ENCODE measurements at regions not wholly inside any gene's neighbourhood (a gene's known extent, or its start where the extent isn't known, plus 50 kb on each side); places are given as distances from the start of the nearest gene placed in this dataset.

DNA sequence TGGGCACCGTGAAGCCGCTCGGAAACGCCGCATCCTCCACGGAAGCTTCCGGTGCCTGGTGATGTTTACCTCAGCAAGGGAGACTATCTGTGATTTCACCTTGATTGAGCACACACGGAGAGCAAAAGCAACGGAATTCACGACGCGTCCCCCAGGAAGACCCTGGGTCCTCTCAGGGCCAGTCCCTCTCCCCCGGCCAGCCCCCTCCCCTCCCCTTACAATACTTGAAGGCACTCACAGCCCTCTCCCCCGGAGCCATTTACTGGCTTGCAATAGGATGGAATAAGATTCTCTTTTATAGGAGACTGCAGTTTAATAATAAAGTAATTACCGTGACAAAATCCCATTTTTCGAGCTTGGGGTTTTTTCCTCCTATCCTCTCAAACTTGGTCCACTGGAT lies 104.7 kb downstream of the ENGASE start:
- Histone ChIP-seq H3K9me3 (ENCODE audit: control insufficient read depth in 2 of 2, low read length in 2 of 2) (no peaks in the 10 kb centered on the region), H3K9ac (ENCODE audit: low read depth in 1 of 2, low read length in 2 of 2) (no peak overlapping the region), H3K4me3 (ENCODE audit: low read length in 2 of 2) (no peak overlapping the region), H3K27me3 (ENCODE audit: control insufficient read depth in 2 of 2, insufficient read depth in 2 of 2, low read length in 2 of 2) (peaks cover 0 to 3% of the 10 kb centered on the region in 2 donors), H3K4me1 (ENCODE audit: control insufficient read depth in 2 of 2, insufficient read depth in 2 of 2, low read length in 2 of 2) (no peaks in the 10 kb centered on the region), H3K36me3 (ENCODE audit: control insufficient read depth in 2 of 2, insufficient read depth in 2 of 2, low read length in 2 of 2) (no peaks in the 10 kb centered on the region), H3K27ac (ENCODE audit: low read depth in 2 of 2, low read length in 2 of 2) (no peak overlapping the region)

DNA sequence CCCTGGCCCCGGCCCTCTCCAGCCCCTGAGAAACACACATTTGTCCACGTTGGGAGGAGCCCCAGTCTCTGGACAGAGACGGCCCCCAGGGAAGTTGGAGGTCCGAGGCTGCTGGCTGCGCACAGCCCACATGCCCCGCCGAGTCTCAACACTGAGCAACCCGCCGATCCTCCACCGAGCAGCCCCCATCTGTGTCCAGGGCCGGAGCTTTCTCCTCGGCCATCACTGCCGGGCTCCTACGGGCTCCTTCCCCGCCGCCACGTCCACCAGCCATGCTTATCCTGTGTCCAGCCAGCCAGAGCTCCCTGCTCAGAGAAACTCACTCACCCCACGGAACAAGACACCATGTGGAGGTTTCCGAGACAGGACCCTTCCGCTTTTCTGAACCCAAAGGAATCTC lies 103.3 kb downstream of the ENGASE start:
- H3K4me3 ChIP-seq (ENCODE audit: low read length in 2 of 2): no peak overlapping the region
- H3K36me3 ChIP-seq (ENCODE audit: control insufficient read depth in 2 of 2, insufficient read depth in 2 of 2, low read length in 2 of 2): no peaks in the 10 kb centered on the region
- no peak overlapping the region for H3K9ac ChIP-seq (ENCODE audit: low read depth in 1 of 2, low read length in 2 of 2)
- no peaks in the 10 kb centered on the region for H3K4me1 ChIP-seq (ENCODE audit: control insufficient read depth in 2 of 2, insufficient read depth in 2 of 2, low read length in 2 of 2)
- H3K27me3 ChIP-seq (ENCODE audit: control insufficient read depth in 2 of 2, insufficient read depth in 2 of 2, low read length in 2 of 2): peaks cover 0 to 3% of the 10 kb centered on the region in 2 donors
- no peaks in the 10 kb centered on the region for H3K9me3 ChIP-seq (ENCODE audit: control insufficient read depth in 2 of 2, low read length in 2 of 2)
- no peak overlapping the region for H3K27ac ChIP-seq (ENCODE audit: low read depth in 2 of 2, low read length in 2 of 2)

DNA sequence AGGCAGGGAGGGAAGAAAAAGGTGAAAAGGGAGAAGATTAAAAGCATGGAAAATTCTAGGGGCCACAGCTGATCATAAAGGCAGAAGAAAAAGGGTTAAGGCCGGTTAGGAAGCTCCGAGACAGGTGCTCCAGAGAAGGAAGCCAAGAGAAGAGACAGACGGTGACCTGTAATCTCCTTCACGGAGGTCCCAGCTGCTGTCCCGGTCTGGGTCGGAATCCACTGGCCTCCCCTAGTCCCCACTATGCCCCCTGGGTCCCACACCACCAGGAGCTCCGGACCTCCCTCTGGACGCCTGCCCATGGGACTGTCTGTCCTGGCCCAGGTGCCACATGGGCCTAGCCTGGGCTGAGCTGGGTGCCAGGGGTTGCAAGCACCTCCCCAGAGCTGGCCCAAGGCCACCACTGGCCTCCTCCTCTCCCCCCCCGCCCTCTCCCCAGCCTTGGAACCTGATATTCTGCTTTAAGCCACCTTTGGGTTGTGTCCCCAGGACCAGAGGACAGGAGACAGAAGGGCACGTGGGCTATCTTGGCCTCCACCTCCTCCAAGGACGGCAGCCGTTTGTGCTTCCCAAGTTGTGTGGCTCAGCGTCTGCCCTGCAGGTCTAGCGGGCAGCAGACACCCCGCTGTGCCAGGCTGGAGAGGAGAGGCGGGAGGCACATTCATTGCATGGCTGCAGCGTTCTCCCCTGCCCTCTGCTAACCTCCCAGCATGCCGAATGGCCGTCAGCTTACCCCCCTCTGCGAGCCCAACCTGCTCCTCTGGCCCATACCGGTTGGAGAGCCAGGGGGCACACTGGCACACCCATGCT lies 102.4 kb downstream of the ENGASE start:
- Histone ChIP-seq H3K9ac (ENCODE audit: low read depth in 1 of 2, low read length in 2 of 2) (no peak overlapping the region), H3K4me3 (ENCODE audit: low read length in 2 of 2) (no peak overlapping the region), H3K9me3 (ENCODE audit: control insufficient read depth in 2 of 2, low read length in 2 of 2) (no peaks in the 10 kb centered on the region), H3K27ac (ENCODE audit: low read depth in 2 of 2, low read length in 2 of 2) (no peak overlapping the region), H3K4me1 (ENCODE audit: control insufficient read depth in 2 of 2, insufficient read depth in 2 of 2, low read length in 2 of 2) (no peaks in the 10 kb centered on the region), H3K27me3 (ENCODE audit: control insufficient read depth in 2 of 2, insufficient read depth in 2 of 2, low read length in 2 of 2) (peaks cover 0 to 3% of the 10 kb centered on the region in 2 donors), H3K36me3 (ENCODE audit: control insufficient read depth in 2 of 2, insufficient read depth in 2 of 2, low read length in 2 of 2) (no peaks in the 10 kb centered on the region)

- no peak overlapping the region for H3K27ac ChIP-seq (ENCODE audit: low read depth in 2 of 2, low read length in 2 of 2)
- no peaks in the 10 kb centered on the region for H3K36me3 ChIP-seq (ENCODE audit: control insufficient read depth in 2 of 2, insufficient read depth in 2 of 2, low read length in 2 of 2)
- H3K27me3 ChIP-seq (ENCODE audit: control insufficient read depth in 2 of 2, insufficient read depth in 2 of 2, low read length in 2 of 2): peaks cover 3 to 4% of the 10 kb centered on the region in 2 donors
- H3K9ac ChIP-seq (ENCODE audit: low read depth in 1 of 2, low read length in 2 of 2): no peak overlapping the region
- H3K4me1 ChIP-seq (ENCODE audit: control insufficient read depth in 2 of 2, insufficient read depth in 2 of 2, low read length in 2 of 2): no peaks in the 10 kb centered on the region
- no peaks in the 10 kb centered on the region for H3K9me3 ChIP-seq (ENCODE audit: control insufficient read depth in 2 of 2, low read length in 2 of 2)
- H3K4me3 ChIP-seq (ENCODE audit: low read length in 2 of 2): no peak overlapping the region
These were observed 100.6 kb downstream of the ENGASE start for GRCh38 chr17:79174905-79175856.

DNA sequence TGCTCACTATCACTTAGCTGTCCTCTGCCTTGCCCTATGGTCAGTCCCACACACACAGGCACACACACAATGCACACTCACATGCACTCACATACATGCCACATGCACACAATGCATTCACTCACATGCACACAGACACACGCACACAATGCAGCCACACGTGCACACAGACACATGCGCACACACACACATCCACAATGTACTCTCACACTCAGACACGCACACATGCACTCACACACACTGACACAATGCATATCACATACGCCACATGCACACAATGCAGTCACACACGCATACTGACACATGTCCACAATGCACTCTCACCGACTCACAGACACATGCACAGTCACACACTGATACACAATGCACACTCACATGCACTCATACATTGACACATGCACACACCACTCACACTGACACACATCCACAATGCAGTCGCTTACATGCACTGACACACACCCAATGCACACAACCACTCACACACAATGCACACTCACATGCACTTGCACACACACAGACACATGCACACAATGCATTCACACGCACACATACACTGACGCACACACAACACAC lies 99.7 kb downstream of the ENGASE start:
- no peaks in the 10 kb centered on the region for H3K36me3 ChIP-seq (ENCODE audit: control insufficient read depth in 2 of 2, insufficient read depth in 2 of 2, low read length in 2 of 2)
- no peak overlapping the region for H3K27ac ChIP-seq (ENCODE audit: low read depth in 2 of 2, low read length in 2 of 2)
- peaks cover 3 to 8% of the 10 kb centered on the region in 2 donors for H3K27me3 ChIP-seq (ENCODE audit: control insufficient read depth in 2 of 2, insufficient read depth in 2 of 2, low read length in 2 of 2)
- H3K4me1 ChIP-seq (ENCODE audit: control insufficient read depth in 2 of 2, insufficient read depth in 2 of 2, low read length in 2 of 2): no peaks in the 10 kb centered on the region
- H3K9ac ChIP-seq (ENCODE audit: low read depth in 1 of 2, low read length in 2 of 2): no peak overlapping the region
- no peaks in the 10 kb centered on the region for H3K9me3 ChIP-seq (ENCODE audit: control insufficient read depth in 2 of 2, low read length in 2 of 2)
- H3K4me3 ChIP-seq (ENCODE audit: low read length in 2 of 2): no peak overlapping the region

- no peaks in the 10 kb centered on the region for H3K36me3 ChIP-seq (ENCODE audit: control insufficient read depth in 2 of 2, insufficient read depth in 2 of 2, low read length in 2 of 2)
- no peaks in the 10 kb centered on the region for H3K9me3 ChIP-seq (ENCODE audit: control insufficient read depth in 2 of 2, low read length in 2 of 2)
- no peak overlapping the region for H3K27ac ChIP-seq (ENCODE audit: low read depth in 2 of 2, low read length in 2 of 2)
- no peaks in the 10 kb centered on the region for H3K4me1 ChIP-seq (ENCODE audit: control insufficient read depth in 2 of 2, insufficient read depth in 2 of 2, low read length in 2 of 2)
- H3K4me3 ChIP-seq (ENCODE audit: low read length in 2 of 2): no peak overlapping the region
- H3K9ac ChIP-seq (ENCODE audit: low read depth in 1 of 2, low read length in 2 of 2): no peak overlapping the region
- H3K27me3 ChIP-seq (ENCODE audit: control insufficient read depth in 2 of 2, insufficient read depth in 2 of 2, low read length in 2 of 2): peaks cover 3 to 7% of the 10 kb centered on the region in 2 donors
These were observed 96.6 kb downstream of the ENGASE start for GRCh38 chr17:79171188-79171587.

GRCh38 chr17:79169861-79170260 lies 95.2 kb downstream of the ENGASE start:
- Histone ChIP-seq H3K9ac (ENCODE audit: low read depth in 1 of 2, low read length in 2 of 2) (no peak overlapping the region), H3K9me3 (ENCODE audit: control insufficient read depth in 2 of 2, low read length in 2 of 2) (no peaks in the 10 kb centered on the region), H3K27me3 (ENCODE audit: control insufficient read depth in 2 of 2, insufficient read depth in 2 of 2, low read length in 2 of 2) (peaks cover 3 to 9% of the 10 kb centered on the region in 2 donors), H3K36me3 (ENCODE audit: control insufficient read depth in 2 of 2, insufficient read depth in 2 of 2, low read length in 2 of 2) (no peaks in the 10 kb centered on the region), H3K27ac (ENCODE audit: low read depth in 2 of 2, low read length in 2 of 2) (no peak overlapping the region), H3K4me1 (ENCODE audit: control insufficient read depth in 2 of 2, insufficient read depth in 2 of 2, low read length in 2 of 2) (no peaks in the 10 kb centered on the region), H3K4me3 (ENCODE audit: low read length in 2 of 2) (no peak overlapping the region)

GRCh38 chr17:79169366-79169765 lies 94.7 kb downstream of the ENGASE start:
- Histone ChIP-seq H3K36me3 (ENCODE audit: control insufficient read depth in 2 of 2, insufficient read depth in 2 of 2, low read length in 2 of 2) (no peaks in the 10 kb centered on the region), H3K9me3 (ENCODE audit: control insufficient read depth in 2 of 2, low read length in 2 of 2) (no peaks in the 10 kb centered on the region), H3K9ac (ENCODE audit: low read depth in 1 of 2, low read length in 2 of 2) (no peak overlapping the region), H3K27ac (ENCODE audit: low read depth in 2 of 2, low read length in 2 of 2) (no peak overlapping the region), H3K4me1 (ENCODE audit: control insufficient read depth in 2 of 2, insufficient read depth in 2 of 2, low read length in 2 of 2) (no peaks in the 10 kb centered on the region), H3K27me3 (ENCODE audit: control insufficient read depth in 2 of 2, insufficient read depth in 2 of 2, low read length in 2 of 2) (peaks cover 5 to 11% of the 10 kb centered on the region in 2 donors), H3K4me3 (ENCODE audit: low read length in 2 of 2) (no peak overlapping the region)

DNA sequence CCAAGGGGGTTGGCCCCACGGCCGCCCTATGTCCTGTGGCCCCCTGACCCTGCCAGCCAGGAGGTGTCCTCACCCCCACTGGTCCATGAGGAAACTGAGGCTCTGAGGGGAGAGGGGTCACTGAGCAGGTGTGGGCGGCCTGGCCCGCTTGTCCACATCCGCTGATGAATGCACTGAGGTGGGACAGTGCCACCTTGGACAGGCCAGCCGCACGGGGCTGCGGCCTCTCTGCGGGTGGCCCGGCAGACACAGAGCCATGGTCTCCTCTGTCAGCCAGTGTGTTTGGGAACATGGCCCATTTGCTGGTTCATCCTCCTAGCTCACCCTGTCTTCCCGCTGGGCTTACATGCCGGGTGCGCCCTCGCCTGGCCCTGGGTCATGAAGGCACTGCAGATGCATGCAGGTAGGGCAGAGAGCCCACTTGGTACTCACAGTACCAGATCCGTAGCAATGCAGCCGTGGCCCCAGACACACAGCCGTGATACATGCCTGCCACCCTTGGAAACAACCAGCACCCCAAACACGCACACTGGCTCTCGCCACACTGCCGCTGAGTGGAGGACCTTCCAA lies 93.9 kb downstream of the ENGASE start:
- Histone ChIP-seq H3K4me3 (ENCODE audit: low read length in 2 of 2) (no peak overlapping the region), H3K36me3 (ENCODE audit: control insufficient read depth in 2 of 2, insufficient read depth in 2 of 2, low read length in 2 of 2) (no peaks in the 10 kb centered on the region), H3K27me3 (ENCODE audit: control insufficient read depth in 2 of 2, insufficient read depth in 2 of 2, low read length in 2 of 2) (peaks cover 8 to 11% of the 10 kb centered on the region in 2 donors), H3K4me1 (ENCODE audit: control insufficient read depth in 2 of 2, insufficient read depth in 2 of 2, low read length in 2 of 2) (no peaks in the 10 kb centered on the region), H3K27ac (ENCODE audit: low read depth in 2 of 2, low read length in 2 of 2) (no peak overlapping the region), H3K9me3 (ENCODE audit: control insufficient read depth in 2 of 2, low read length in 2 of 2) (no peaks in the 10 kb centered on the region), H3K9ac (ENCODE audit: low read depth in 1 of 2, low read length in 2 of 2) (no peak overlapping the region)
